ENCODE measurements at regions not wholly inside any gene's neighbourhood (a gene's known extent, or its start where the extent isn't known, plus 50 kb on each side); places are given as distances from the start of the nearest gene placed in this dataset.

DNA sequence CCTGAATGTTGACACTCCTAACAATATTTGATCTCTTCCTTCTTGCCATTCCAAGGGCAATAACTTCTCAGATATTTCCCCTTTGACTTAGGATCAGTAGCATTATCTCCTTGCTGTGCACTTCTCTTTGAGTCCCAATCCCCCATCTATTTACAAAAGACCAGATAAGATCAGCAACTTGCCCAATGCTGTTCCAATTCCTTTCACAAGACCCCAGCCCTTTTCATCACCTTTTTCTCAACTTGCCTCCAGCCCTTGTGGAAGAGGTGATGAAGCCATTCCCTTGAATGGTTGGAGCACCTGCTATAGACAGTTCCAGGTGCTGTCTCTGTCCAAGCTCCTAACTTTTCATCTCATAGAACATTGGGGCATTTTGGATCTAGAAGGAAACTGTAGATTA, 51.1 kb upstream of the ARID5B start:
- ChIA-PET POLR2A (ENCODE audit: unreplicated experiment) (no interaction called here), CTCF (interaction anchor here (1.1 kb wide), 1 partner anchor 10 kb away, joined by 3 read pairs; no protein-coding TSS in a partner anchor)
- Histone ChIP-seq H2BK120ac (ENCODE audit: low read depth, low read length) (no peak overlapping the region), H3K79me1 (ENCODE audit: low read depth in 1 of 2, low read length in 2 of 2) (no peaks in the 10 kb centered on the region), H4K8ac (ENCODE audit: low read depth in 2 of 2, low read length in 2 of 2) (no peak overlapping the region), H3K36me3 (ENCODE audit: control insufficient read depth, insufficient read depth, low read length) (no peaks in the 10 kb centered on the region), H3K9me3 (ENCODE audit: control insufficient read depth, insufficient read depth, low read length) (no peaks in the 10 kb centered on the region), H4K20me1 (ENCODE audit: insufficient read depth, low read length) (no peaks in the 10 kb centered on the region), H3K4me1 (ENCODE audit: control insufficient read depth, insufficient read depth, low read length) (no peaks in the 10 kb centered on the region; the same call in 1 of the 2 replicates), H4K5ac (ENCODE audit: low read depth, low read length) (no peak overlapping the region), H2AK9ac (replicated peaks; ENCODE audit: low read depth, low read length, poor library complexity) (no peak overlapping the region), H2BK15ac (ENCODE audit: low read depth, low read length) (no peak overlapping the region), H3K4me3 (ENCODE audit: insufficient read depth, low read depth, low read length) (no peak overlapping the region), H2BK20ac (ENCODE audit: low read depth, low read length) (no peak overlapping the region), H3K18ac (ENCODE audit: low read depth, low read length) (no peak overlapping the region), H4K91ac (ENCODE audit: insufficient read depth, low read depth, low read length) (no peak overlapping the region), H3K4me2 (ENCODE audit: low read depth, low read length) (no peak overlapping the region), H3K4ac (ENCODE audit: low read depth, low read length) (no peak overlapping the region), H3K9me1 (ENCODE audit: insufficient read depth, low read length) (no peaks in the 10 kb centered on the region; the same call in 1 of the 2 replicates), H2BK5ac (ENCODE audit: low read depth, low read length, poor library complexity, severe bottlenecking) (no peak overlapping the region), H3K9ac (ENCODE audit: low read depth, low read length) (no peak overlapping the region), H2AK5ac (ENCODE audit: low read depth, low read length) (no peak overlapping the region), H3K27ac (ENCODE audit: insufficient read depth, low read length) (no peak overlapping the region), H3K56ac (ENCODE audit: extremely low read depth, insufficient read depth, low read length) (no peak overlapping the region), H3K23ac (ENCODE audit: low read depth, low read length) (no peak overlapping the region), H3K14ac (replicated peaks; ENCODE audit: low read depth, low read length) (no peak overlapping the region), H3K27me3 (ENCODE audit: control insufficient read depth, insufficient read depth, low read length) (no peaks in the 10 kb centered on the region), H2AFZ (replicated peaks; ENCODE audit: low read length, poor library complexity) (no peak overlapping the region)
- dilution Hi-C loops (cut with HindIII; ENCODE audit: low sequenced_read_pairs, unreplicated experiment): no loop called here
- intact Hi-C loops (cut with micrococcal nuclease): no loop called here
- TF ChIP-seq RFX5 (IDR thresholded peaks at IDR 0.05; ENCODE audit: low read depth, low read length) (no peak), RAD21 (IDR thresholded peaks at IDR 0.05; ENCODE audit: low read length) (no peak), FOS (IDR thresholded peaks at IDR 0.05; ENCODE audit: low read depth, low read length) (no peak), MAZ (IDR thresholded peaks at IDR 0.05; ENCODE audit: borderline replicate concordance, low read depth, low read length) (no peak), RCOR1 (IDR thresholded peaks at IDR 0.05; ENCODE audit: insufficient replicate concordance, low read length) (no peak), BHLHE40 (IDR thresholded peaks at IDR 0.05; ENCODE audit: low read depth, low read length) (no peak), NFE2L2 (IDR thresholded peaks at IDR 0.05; ENCODE audit: low read depth, low read length) (no peak), MXI1 (IDR thresholded peaks at IDR 0.05; ENCODE audit: borderline replicate concordance, low read depth, low read length) (no peak), CEBPB (IDR thresholded peaks at IDR 0.05; ENCODE audit: low read depth, low read length) (no peak), POLR2A (IDR thresholded peaks at IDR 0.05; ENCODE audit: low read depth, low read length) (no peak), CTCF (conservative IDR thresholded peaks at IDR 0.05; ENCODE audit: low read depth, low read length) (no peak), CHD1 (IDR thresholded peaks at IDR 0.05; ENCODE audit: low read depth, low read length) (no peak), MAFK (IDR thresholded peaks at IDR 0.05; ENCODE audit: low read depth, low read length) (no peak), SMC3 (IDR thresholded peaks at IDR 0.05; ENCODE audit: low read depth, low read length) (no peak)
- TF ChIP-seq, protein P1, sequence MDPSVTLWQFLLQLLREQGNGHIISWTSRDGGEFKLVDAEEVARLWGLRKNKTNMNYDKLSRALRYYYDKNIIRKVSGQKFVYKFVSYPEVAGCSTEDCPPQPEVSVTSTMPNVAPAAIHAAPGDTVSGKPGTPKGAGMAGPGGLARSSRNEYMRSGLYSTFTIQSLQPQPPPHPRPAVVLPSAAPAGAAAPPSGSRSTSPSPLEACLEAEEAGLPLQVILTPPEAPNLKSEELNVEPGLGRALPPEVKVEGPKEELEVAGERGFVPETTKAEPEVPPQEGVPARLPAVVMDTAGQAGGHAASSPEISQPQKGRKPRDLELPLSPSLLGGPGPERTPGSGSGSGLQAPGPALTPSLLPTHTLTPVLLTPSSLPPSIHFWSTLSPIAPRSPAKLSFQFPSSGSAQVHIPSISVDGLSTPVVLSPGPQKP (IDR thresholded peaks at IDR 0.05; ENCODE audit: borderline replicate concordance, low read depth, low read length): no peak
- TF ChIP-seq, protein P2, sequence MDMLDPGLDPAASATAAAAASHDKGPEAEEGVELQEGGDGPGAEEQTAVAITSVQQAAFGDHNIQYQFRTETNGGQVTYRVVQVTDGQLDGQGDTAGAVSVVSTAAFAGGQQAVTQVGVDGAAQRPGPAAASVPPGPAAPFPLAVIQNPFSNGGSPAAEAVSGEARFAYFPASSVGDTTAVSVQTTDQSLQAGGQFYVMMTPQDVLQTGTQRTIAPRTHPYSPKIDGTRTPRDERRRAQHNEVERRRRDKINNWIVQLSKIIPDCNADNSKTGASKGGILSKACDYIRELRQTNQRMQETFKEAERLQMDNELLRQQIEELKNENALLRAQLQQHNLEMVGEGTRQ (IDR thresholded peaks at IDR 0.05; ENCODE audit: low read depth, low read length): no peak
- in situ Hi-C loops (cut with MboI; ENCODE audit: low sequenced_read_pairs): no loop called here
- BruUV-seq (replicated peaks): no TSS peak
- DNase-seq (no peak), ATAC-seq (ENCODE audit: low read depth) (no peak)
